ENCODE measurements at regions not wholly inside any gene's neighbourhood (a gene's known extent, or its start where the extent isn't known, plus 50 kb on each side); places are given as distances from the start of the nearest gene placed in this dataset.
"Not testable (repeated sequence)": the region's sequence is repeated elsewhere in the genome, so short reads cannot be mapped to it uniquely, and the experiment has no call there.

DNA sequence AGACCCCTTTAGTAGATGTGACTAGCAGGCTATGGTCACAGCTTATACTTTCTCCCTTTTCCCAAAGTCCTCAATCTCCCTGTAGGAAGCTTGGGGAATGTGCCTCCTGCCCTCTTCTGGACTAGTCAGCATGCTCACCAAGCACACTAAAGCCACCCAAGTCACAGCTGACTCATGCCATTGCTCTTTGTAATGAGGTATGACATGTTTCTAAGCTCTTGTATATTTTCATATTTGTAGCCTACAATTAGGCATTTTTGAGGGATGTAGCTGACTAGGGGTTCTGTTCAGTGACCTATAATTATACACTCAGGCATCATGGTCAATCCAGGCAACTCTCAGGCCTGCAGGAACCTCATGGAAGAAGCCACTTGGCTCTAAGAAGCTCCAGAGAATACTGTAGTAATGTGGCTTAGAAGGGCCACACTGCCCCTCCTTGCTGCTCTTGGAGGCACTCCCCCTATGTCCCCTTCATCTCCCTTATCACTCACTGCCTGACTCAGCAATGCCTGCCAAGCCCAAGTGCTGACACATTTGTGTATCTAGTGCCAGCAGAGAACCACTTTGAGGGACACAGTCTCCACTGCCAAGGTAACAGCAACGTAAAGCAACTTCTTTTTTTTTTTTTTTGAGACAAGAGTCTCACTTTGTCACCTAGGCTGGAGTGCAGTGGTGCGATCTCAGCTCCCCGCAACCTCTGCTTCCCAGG is 86.2 kb downstream of the RPL27A start:
- H2BK120ac ChIP-seq (ENCODE audit: low read depth, low read length): no peak overlapping the region
- no peak overlapping the region for H2BK15ac ChIP-seq (ENCODE audit: low read length)
- no peak overlapping the region for H3K27ac ChIP-seq (replicated peaks; ENCODE audit: low read length)
- no peaks in the 10 kb centered on the region for H3K9me3 ChIP-seq (replicated peaks in 1 of 2; ENCODE audit: control insufficient read depth in 2 of 2, insufficient read depth in 1 of 2, low read depth in 1 of 2, low read length in 2 of 2)
- H3K4me1 ChIP-seq (ENCODE audit: control insufficient read depth in 2 of 2, insufficient read depth in 1 of 2, low read depth in 1 of 2, low read length in 2 of 2): peaks cover 14 to 16% of the 10 kb centered on the region in 2 donors
- H2AK5ac ChIP-seq (ENCODE audit: low read depth, low read length): no peak overlapping the region
- H2AFZ ChIP-seq (ENCODE audit: low read length): no peak overlapping the region
- no peak overlapping the region for H4K91ac ChIP-seq (ENCODE audit: low read depth, low read length, poor library complexity)
- H4K8ac ChIP-seq (ENCODE audit: low read depth, low read length): no peak overlapping the region
- no peak overlapping the region for H3K18ac ChIP-seq (ENCODE audit: low read length)
- no peak overlapping the region for H3K9ac ChIP-seq (ENCODE audit: low read depth, low read length, poor library complexity)
- H3K23ac ChIP-seq (ENCODE audit: low read depth, low read length, poor library complexity): no peak overlapping the region
- no peak for DNase-seq (ENCODE audit: low spot score)
- no peak overlapping the region for H3K4me2 ChIP-seq (ENCODE audit: insufficient read depth, low read length, poor library complexity, severe bottlenecking)
- WGBS, 2 donors (ENCODE audit: extremely low coverage in 2 of 2, insufficient read length in 2 of 2, insufficient replicate concordance in 1 of 2): no CpG with 5 or more reads among the region's 3 CpGs
- H3K4me3 ChIP-seq (ENCODE audit: low read length in 2 of 2): no peak overlapping the region
- no peak overlapping the region for H3K4ac ChIP-seq (ENCODE audit: low read length)
- no peak overlapping the region for H2BK12ac ChIP-seq (ENCODE audit: low read length)
- H2BK5ac ChIP-seq (ENCODE audit: low read length): no peak overlapping the region
- peaks cover 4 to 22% of the 10 kb centered on the region in 2 donors for H3K36me3 ChIP-seq (replicated peaks in 1 of 2; ENCODE audit: control insufficient read depth in 2 of 2, insufficient read depth in 2 of 2, low read length in 2 of 2)
- H3K27me3 ChIP-seq (ENCODE audit: control insufficient read depth in 3 of 3, insufficient read depth in 3 of 3, low read depth in 1 of 3, low read length in 3 of 3): no peaks in the 10 kb centered on the region
- H3K79me1 ChIP-seq (ENCODE audit: low read depth, low read length): peaks cover 4% of the 10 kb centered on the region
- no peak overlapping the region for H3K14ac ChIP-seq (ENCODE audit: low read length)

DNA sequence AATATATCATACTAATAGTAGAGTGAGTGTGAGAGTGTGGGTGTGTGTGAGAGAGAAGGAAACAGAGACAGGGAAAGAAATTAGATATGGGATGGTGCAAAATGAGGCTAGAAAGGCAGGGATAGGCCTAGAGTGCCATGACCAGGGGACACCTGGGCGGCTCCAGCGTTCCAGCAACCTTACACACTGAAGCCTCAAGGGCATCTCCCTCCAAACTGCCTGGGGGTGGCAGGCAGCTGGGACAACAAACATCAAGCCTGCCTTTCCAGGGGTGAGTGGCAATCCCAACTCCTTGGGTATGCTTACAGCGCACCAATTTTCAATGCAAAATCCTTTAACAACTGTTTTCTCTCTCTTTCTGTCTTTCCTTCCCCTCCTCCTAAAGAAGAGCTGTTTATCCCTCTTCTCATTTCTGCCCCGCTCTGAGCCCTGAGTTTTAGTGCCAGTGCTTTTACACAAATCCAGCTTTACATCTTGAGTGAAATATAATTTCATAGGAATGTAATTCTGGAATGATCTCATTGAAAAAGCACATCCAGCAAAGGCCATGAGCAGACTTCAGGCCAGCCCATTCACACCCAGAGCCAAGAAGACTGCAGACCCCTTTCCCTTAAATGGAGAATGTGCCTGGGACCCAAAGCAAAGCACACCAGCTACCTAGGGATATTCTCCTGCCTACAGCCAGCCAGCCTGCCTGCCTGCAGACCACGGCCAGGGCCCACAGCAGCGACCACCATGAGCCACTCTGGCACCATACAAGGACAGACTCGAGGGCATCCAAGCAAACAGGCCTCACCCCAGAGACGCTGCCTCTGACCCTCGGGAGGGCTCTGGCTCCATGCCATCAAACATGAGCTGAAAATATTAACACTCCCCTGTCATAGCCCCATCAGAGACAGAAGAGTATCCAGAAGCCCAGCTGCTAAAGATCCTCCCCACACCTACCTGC is 90.3 kb downstream of the RPL27A start:
- DNase-seq (ENCODE audit: low spot score): no peak
- Histone ChIP-seq H3K4me1 (ENCODE audit: control insufficient read depth in 2 of 2, insufficient read depth in 1 of 2, low read depth in 1 of 2, low read length in 2 of 2) (peaks cover 0 to 10% of the 10 kb centered on the region in 2 donors), H3K27ac (replicated peaks; ENCODE audit: low read length) (no peak overlapping the region), H2BK12ac (ENCODE audit: low read length) (no peak overlapping the region), H3K14ac (ENCODE audit: low read length) (no peak overlapping the region), H3K9me3 (replicated peaks in 1 of 2; ENCODE audit: control insufficient read depth in 2 of 2, insufficient read depth in 1 of 2, low read depth in 1 of 2, low read length in 2 of 2) (no peaks in the 10 kb centered on the region), H3K9ac (ENCODE audit: low read depth, low read length, poor library complexity) (no peak overlapping the region), H3K23ac (ENCODE audit: low read depth, low read length, poor library complexity) (no peak overlapping the region), H2AFZ (ENCODE audit: low read length) (no peak overlapping the region), H2AK5ac (ENCODE audit: low read depth, low read length) (no peak overlapping the region), H3K4ac (ENCODE audit: low read length) (no peak overlapping the region), H3K27me3 (ENCODE audit: control insufficient read depth in 3 of 3, insufficient read depth in 3 of 3, low read depth in 1 of 3, low read length in 3 of 3) (no peaks in the 10 kb centered on the region), H2BK5ac (ENCODE audit: low read length) (no peak overlapping the region), H2BK120ac (ENCODE audit: low read depth, low read length) (no peak overlapping the region), H3K18ac (ENCODE audit: low read length) (no peak overlapping the region), H3K79me1 (ENCODE audit: low read depth, low read length) (peaks cover 7% of the 10 kb centered on the region), H3K36me3 (replicated peaks in 1 of 2; ENCODE audit: control insufficient read depth in 2 of 2, insufficient read depth in 2 of 2, low read length in 2 of 2) (peaks cover 4 to 22% of the 10 kb centered on the region in 2 donors), H4K91ac (ENCODE audit: low read depth, low read length, poor library complexity) (no peak overlapping the region), H3K4me3 (ENCODE audit: low read length in 2 of 2) (no peak overlapping the region), H4K8ac (ENCODE audit: low read depth, low read length) (no peak overlapping the region), H3K4me2 (ENCODE audit: insufficient read depth, low read length, poor library complexity, severe bottlenecking) (no peak overlapping the region), H2BK15ac (ENCODE audit: low read length) (no peak overlapping the region)
- WGBS, 2 donors (ENCODE audit: extremely low coverage in 2 of 2, insufficient read length in 2 of 2, insufficient replicate concordance in 1 of 2): no CpG with 5 or more reads among the region's 9 CpGs

DNA sequence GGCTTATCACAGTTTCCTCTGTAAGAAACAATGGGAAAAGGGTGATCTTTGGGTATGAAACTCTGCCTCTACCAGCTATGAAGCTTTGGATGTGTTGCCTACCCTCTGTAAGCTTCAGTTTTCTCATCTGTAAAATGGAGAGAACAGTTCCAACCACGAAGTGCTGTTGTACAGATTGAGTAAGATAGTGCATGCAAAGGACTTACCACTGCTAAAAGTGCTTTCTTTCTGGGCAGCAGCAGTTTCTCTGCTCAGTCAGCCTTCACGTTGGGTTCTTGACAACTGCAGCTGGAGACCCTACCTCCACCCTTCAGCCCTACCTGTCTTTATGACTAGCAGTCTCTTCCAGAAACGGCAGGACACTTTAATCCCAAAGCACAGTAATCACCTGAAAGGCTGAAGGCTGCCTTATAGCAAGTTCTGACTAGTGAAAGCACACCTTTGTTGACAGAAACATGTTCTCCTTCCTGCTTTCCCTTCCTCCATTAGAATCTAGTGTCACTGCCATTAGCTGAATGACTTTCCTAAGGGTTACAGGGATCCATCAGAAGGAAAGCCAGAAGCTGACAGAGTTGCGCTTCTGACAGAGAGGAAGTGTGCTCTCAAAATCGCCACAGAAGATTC is 91.4 kb downstream of the RPL27A start:
- Histone ChIP-seq H3K27ac (replicated peaks; ENCODE audit: low read length) (no peak overlapping the region), H3K36me3 (replicated peaks in 1 of 2; ENCODE audit: control insufficient read depth in 2 of 2, insufficient read depth in 2 of 2, low read length in 2 of 2) (peaks cover 4 to 27% of the 10 kb centered on the region in 2 donors), H3K18ac (ENCODE audit: low read length) (no peak overlapping the region), H3K23ac (ENCODE audit: low read depth, low read length, poor library complexity) (no peak overlapping the region), H3K4me2 (ENCODE audit: insufficient read depth, low read length, poor library complexity, severe bottlenecking) (no peak overlapping the region), H3K14ac (ENCODE audit: low read length) (no peak overlapping the region), H2BK12ac (ENCODE audit: low read length) (no peak overlapping the region), H3K4ac (ENCODE audit: low read length) (no peak overlapping the region), H3K4me1 (ENCODE audit: control insufficient read depth in 2 of 2, insufficient read depth in 1 of 2, low read depth in 1 of 2, low read length in 2 of 2) (peaks cover 0 to 18% of the 10 kb centered on the region in 2 donors), H3K4me3 (ENCODE audit: low read length in 2 of 2) (no peak overlapping the region), H3K9ac (ENCODE audit: low read depth, low read length, poor library complexity) (no peak overlapping the region), H3K9me3 (replicated peaks in 1 of 2; ENCODE audit: control insufficient read depth in 2 of 2, insufficient read depth in 1 of 2, low read depth in 1 of 2, low read length in 2 of 2) (no peaks in the 10 kb centered on the region), H2BK15ac (ENCODE audit: low read length) (no peak overlapping the region), H2BK120ac (ENCODE audit: low read depth, low read length) (no peak overlapping the region), H3K79me1 (ENCODE audit: low read depth, low read length) (peaks cover 7% of the 10 kb centered on the region), H4K91ac (ENCODE audit: low read depth, low read length, poor library complexity) (no peak overlapping the region), H3K27me3 (ENCODE audit: control insufficient read depth in 3 of 3, insufficient read depth in 3 of 3, low read depth in 1 of 3, low read length in 3 of 3) (no peaks in the 10 kb centered on the region), H2AK5ac (ENCODE audit: low read depth, low read length) (no peak overlapping the region), H2AFZ (ENCODE audit: low read length) (no peak overlapping the region), H2BK5ac (ENCODE audit: low read length) (no peak overlapping the region), H4K8ac (ENCODE audit: low read depth, low read length) (no peak overlapping the region)
- WGBS, 2 donors (ENCODE audit: extremely low coverage in 2 of 2, insufficient read length in 2 of 2, insufficient replicate concordance in 1 of 2): no CpG with 5 or more reads among the region's 5 CpGs
- DNase-seq (ENCODE audit: low spot score): no peak

DNA sequence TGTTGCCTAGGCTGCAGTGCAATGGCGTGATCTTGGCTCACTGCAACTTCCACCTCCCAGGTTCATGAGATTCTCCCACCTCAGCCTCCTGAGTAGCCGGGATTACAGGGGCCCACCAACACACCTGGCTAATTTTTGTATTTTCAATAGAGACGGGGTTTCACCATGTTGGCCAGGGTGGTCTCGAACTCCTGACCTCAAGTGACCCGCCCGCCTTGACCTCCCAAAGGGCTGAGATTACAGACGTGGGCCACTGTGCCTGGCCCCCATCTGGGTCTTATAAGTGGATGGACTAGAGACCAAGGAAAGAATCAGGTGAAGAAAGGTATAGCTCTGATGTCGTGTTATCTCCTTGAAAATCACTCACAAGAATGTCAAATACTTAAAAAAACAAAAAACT is 92.3 kb downstream of the RPL27A start:
- H2AFZ ChIP-seq (ENCODE audit: low read length); H3K23ac ChIP-seq (ENCODE audit: low read depth, low read length, poor library complexity); H2BK12ac ChIP-seq (ENCODE audit: low read length); H3K4me3 ChIP-seq (ENCODE audit: low read length in 2 of 2); H3K27me3 ChIP-seq (ENCODE audit: control insufficient read depth in 3 of 3, insufficient read depth in 3 of 3, low read depth in 1 of 3, low read length in 3 of 3); H3K79me1 ChIP-seq (ENCODE audit: low read depth, low read length); H2BK15ac ChIP-seq (ENCODE audit: low read length); H2BK120ac ChIP-seq (ENCODE audit: low read depth, low read length); H4K8ac ChIP-seq (ENCODE audit: low read depth, low read length); H3K14ac ChIP-seq (ENCODE audit: low read length); DNase-seq (ENCODE audit: low spot score); H3K18ac ChIP-seq (ENCODE audit: low read length); H3K9me3 ChIP-seq (replicated peaks in 1 of 2; ENCODE audit: control insufficient read depth in 2 of 2, insufficient read depth in 1 of 2, low read depth in 1 of 2, low read length in 2 of 2); H3K27ac ChIP-seq (replicated peaks; ENCODE audit: low read length); H3K4me2 ChIP-seq (ENCODE audit: insufficient read depth, low read length, poor library complexity, severe bottlenecking); H3K9ac ChIP-seq (ENCODE audit: low read depth, low read length, poor library complexity); H2BK5ac ChIP-seq (ENCODE audit: low read length); H4K91ac ChIP-seq (ENCODE audit: low read depth, low read length, poor library complexity); H2AK5ac ChIP-seq (ENCODE audit: low read depth, low read length); H3K4ac ChIP-seq (ENCODE audit: low read length): not testable (repeated sequence)
- no CpG with 5 or more reads among the region's 8 CpGs for WGBS, 2 donors (ENCODE audit: extremely low coverage in 2 of 2, insufficient read length in 2 of 2, insufficient replicate concordance in 1 of 2)
- Histone ChIP-seq H3K4me1 (ENCODE audit: control insufficient read depth in 2 of 2, insufficient read depth in 1 of 2, low read depth in 1 of 2, low read length in 2 of 2) (peaks cover 0 to 20% of the 10 kb centered on the region in 2 donors), H3K36me3 (replicated peaks in 1 of 2; ENCODE audit: control insufficient read depth in 2 of 2, insufficient read depth in 2 of 2, low read length in 2 of 2) (peaks cover 5 to 35% of the 10 kb centered on the region in 2 donors)
